Kidney (tissue), 13 donors: ENCODE measurements at regions not wholly inside any gene's neighbourhood (a gene's known extent, or its start where the extent isn't known, plus 50 kb on each side); places are given as distances from the start of the nearest gene placed in this dataset.

ENCODE experiments used
- DNase-seq, 5 donors: peaks; one replicate each; pipeline ENCODE4 v3.0.0-alpha.2; 2013 to 2020
- FAIRE-seq: peaks from 2 replicates; lab custom pipeline; 2012; peaks lifted over from hg19 to GRCh38; lab: Jason Lieb, UNC
- H3K27ac ChIP-seq, 2 donors: one replicate each; pipeline ENCODE4 v1.7.0; 2013; ENCODE audit warnings: low read depth in 2 of 2, low read length in 2 of 2, inconsistent platforms in 1 of 2
- H3K27me3 ChIP-seq: one replicate; pipeline ENCODE4 v1.7.1; 2013; ENCODE audit warnings: low read length, inconsistent platforms; ENCODE audit not compliant: control insufficient read depth, insufficient read depth
- H3K36me3 ChIP-seq, 3 donors: one replicate each; pipeline versions ENCODE4 v1.7.0 to v1.7.1; 2013; ENCODE audit warnings: low read length in 3 of 3, control low read depth in 1 of 3, inconsistent platforms in 1 of 3; ENCODE audit not compliant: insufficient read depth in 3 of 3, control insufficient read depth in 2 of 3
- H3K4me1 ChIP-seq, 3 donors: one replicate each; pipeline versions ENCODE4 v1.7.0 to v1.7.1; 2013; ENCODE audit warnings: low read length in 3 of 3, inconsistent platforms in 1 of 3, low read depth in 1 of 3; ENCODE audit not compliant: control insufficient read depth in 2 of 3, insufficient read depth in 2 of 3
- H3K4me3 ChIP-seq, 3 donors: one replicate each; pipeline versions ENCODE4 v1.7.0 to v1.8.1; 2013; ENCODE audit warnings: low read length in 3 of 3, control low read depth in 1 of 3, inconsistent platforms in 1 of 3
- H3K9ac ChIP-seq, 3 donors: one replicate each; pipeline versions ENCODE4 v1.7.0 to v1.7.1; 2013; ENCODE audit warnings: low read length in 3 of 3, control low read depth in 1 of 3, inconsistent platforms in 1 of 3
- H3K9me3 ChIP-seq, 3 donors: one replicate each; pipeline versions ENCODE4 v1.7.0 to v1.7.1; 2013; ENCODE audit warnings: low read length in 3 of 3, control low read depth in 1 of 3, inconsistent platforms in 1 of 3; ENCODE audit not compliant: control insufficient read depth in 2 of 3, insufficient read depth in 1 of 3
- intact Hi-C: fragments of 100-400 bp; cut with DNase I; formaldehyde crosslinking; loops from one replicate; pipeline ENCODE4 v1.11.1; 2022
- TF ChIP-seq, protein P1 (sequence below): IDR thresholded peaks from 3 replicates; pipeline ENCODE4 v1.5.1; 2012; ENCODE audit warnings: mild to moderate bottlenecking, moderate library complexity, borderline replicate concordance; ENCODE audit not compliant: insufficient read depth; ENCODE audit errors: extremely low read depth
- donor health status: control.
- donor health status: control.
- donor health status: control.
- donor health status: control.
- donor health status: control.
- donor health status: DM: yes; HTN: yes; CAD: no.
- donor health status: Normal renal cell carcinoma (clear cell type).

DNA sequence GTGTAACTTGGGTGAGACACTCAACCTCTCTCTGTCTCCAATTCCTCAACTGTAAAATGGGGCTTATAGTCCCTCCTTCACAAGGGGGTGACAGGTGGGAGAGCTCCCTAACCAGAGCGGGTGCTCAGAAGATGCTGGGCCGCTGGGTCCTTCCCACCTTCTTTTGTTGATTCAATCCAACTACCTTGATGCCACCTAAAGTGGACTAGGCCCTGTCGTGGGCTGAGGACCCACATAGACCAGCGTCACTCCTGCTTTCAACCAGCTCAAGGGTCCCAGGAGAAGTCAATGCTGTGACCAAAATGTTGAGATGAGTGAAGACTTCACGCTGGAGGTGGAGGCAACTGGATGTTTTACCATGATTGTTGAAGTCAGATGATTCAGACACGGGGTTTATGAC, 72.7 kb upstream of the WNT11 start:
- H3K4me3 ChIP-seq = no peak overlapping the region
- peaks cover 0 to 11% (median 0%) of the 10 kb centered on the region in 3 donors for H3K9me3 ChIP-seq
- H3K9ac ChIP-seq = no peak overlapping the region
- intact Hi-C loops = no loop called here
- FAIRE-seq = no peak
- no peaks in the 10 kb centered on the region for H3K27me3 ChIP-seq
- H3K4me1 ChIP-seq = no peaks in the 10 kb centered on the region
- H3K27ac ChIP-seq = no peak overlapping the region
- no peak for DNase-seq
- TF ChIP-seq, protein P1, sequence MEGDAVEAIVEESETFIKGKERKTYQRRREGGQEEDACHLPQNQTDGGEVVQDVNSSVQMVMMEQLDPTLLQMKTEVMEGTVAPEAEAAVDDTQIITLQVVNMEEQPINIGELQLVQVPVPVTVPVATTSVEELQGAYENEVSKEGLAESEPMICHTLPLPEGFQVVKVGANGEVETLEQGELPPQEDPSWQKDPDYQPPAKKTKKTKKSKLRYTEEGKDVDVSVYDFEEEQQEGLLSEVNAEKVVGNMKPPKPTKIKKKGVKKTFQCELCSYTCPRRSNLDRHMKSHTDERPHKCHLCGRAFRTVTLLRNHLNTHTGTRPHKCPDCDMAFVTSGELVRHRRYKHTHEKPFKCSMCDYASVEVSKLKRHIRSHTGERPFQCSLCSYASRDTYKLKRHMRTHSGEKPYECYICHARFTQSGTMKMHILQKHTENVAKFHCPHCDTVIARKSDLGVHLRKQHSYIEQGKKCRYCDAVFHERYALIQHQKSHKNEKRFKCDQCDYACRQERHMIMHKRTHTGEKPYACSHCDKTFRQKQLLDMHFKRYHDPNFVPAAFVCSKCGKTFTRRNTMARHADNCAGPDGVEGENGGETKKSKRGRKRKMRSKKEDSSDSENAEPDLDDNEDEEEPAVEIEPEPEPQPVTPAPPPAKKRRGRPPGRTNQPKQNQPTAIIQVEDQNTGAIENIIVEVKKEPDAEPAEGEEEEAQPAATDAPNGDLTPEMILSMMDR = no peak
- no peaks in the 10 kb centered on the region for H3K36me3 ChIP-seq

DNA sequence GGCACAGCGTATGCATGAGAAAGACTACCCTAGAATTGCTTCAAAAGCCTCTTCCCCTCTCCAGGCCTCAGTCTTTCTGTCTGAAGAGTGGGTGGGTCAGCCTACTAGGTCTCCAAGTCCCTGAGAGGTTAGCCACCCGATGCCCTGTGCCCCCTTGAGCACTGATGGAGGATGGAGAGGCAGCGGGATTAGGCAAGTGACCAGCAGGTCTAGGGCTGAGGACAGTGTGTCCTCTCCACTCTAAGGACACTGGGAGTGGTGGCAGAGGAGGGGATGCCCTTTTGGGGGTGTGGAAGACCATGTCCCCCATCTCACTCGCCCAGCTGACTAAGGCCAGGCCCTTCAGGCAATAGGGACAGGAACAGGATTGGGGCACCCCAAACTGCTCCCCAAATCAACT, 72.2 kb upstream of the WNT11 start:
- no peaks in the 10 kb centered on the region for H3K4me1 ChIP-seq
- FAIRE-seq (no peak), DNase-seq (no peak)
- H3K27ac ChIP-seq = no peak overlapping the region
- no peaks in the 10 kb centered on the region for H3K27me3 ChIP-seq
- H3K9ac ChIP-seq = no peak overlapping the region
- peaks cover 0 to 14% (median 0%) of the 10 kb centered on the region in 3 donors for H3K9me3 ChIP-seq
- intact Hi-C loops = no loop called here
- no peaks in the 10 kb centered on the region for H3K36me3 ChIP-seq
- TF ChIP-seq, protein P1 = no peak
- H3K4me3 ChIP-seq = no peak overlapping the region

DNA sequence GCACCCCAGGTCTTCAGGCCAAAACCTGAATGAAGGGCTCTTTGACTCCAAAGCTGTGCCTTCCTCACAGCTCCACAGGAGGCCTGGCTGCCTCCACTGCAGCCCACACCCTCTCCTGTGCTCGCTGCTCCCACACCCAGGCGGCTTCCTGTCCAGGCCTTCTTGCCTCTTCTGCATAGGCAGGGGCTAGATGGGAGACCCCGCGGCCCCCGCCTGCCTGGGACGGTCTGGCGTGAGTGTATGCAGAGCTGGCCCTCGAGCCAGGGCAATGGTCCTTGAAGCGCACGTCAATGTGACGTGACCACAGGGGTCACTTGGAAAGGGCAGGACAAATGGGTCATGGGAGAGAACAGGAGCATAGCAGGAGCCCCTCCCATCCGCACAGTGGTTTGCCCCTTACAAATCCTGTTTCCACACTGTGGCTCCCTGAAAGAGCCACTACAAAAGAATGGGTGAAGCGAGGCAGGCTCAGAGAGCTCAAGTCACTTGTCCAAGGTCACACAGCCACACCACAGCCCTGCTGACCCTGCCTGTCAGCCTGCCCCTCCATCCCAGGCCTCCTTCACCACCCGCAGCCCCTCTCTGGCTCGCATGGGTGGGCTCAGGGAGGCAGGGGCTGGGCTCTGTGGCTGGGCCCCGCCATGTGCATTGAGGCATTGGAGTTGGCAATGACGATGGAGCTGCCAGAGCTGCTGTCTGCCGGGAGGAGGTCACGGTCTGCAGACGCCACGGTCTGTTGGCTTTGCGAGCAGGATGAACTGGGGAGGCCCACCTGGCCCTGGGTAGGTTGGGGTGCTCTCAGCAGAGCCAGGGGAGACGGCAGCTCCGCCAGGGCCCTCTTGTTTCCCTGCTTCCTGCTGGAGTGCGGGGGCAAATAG, 71.2 kb upstream of the WNT11 start:
- Histone ChIP-seq H3K9me3 (peaks cover 0 to 14% (median 0%) of the 10 kb centered on the region in 3 donors), H3K4me1 (no peaks in the 10 kb centered on the region), H3K27me3 (no peaks in the 10 kb centered on the region), H3K9ac (no peak overlapping the region), H3K27ac (no peak overlapping the region), H3K36me3 (no peaks in the 10 kb centered on the region), H3K4me3 (no peak overlapping the region)
- FAIRE-seq (no peak), DNase-seq (peak in 4 of 5 donors; percentile 59 to 69 (median 62))
- TF ChIP-seq, protein P1 = no peak
- intact Hi-C loops = no loop called here

DNA sequence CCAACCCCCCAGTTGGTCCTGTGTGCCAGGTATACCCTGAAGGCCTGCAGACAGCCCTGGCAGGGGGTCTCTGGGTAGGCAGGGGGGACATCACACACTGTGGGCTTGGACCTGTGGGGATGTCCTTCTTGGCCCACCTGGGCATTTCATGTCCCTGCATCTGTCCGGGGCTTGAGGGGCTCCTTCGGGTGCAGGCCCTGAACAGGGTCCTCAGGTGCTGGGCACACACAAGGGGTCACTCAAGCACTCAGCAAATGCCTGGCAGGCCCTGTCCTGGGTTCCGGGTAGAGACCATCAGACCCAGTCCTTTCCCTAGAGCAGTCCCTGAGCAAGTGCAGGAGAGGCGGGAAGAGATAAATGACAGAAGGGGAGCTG, 70.5 kb upstream of the WNT11 start:
- Histone ChIP-seq H3K36me3 (no peaks in the 10 kb centered on the region), H3K4me3 (no peak overlapping the region), H3K4me1 (no peaks in the 10 kb centered on the region), H3K27ac (no peak overlapping the region), H3K27me3 (no peaks in the 10 kb centered on the region), H3K9me3 (peaks cover 0 to 14% (median 0%) of the 10 kb centered on the region in 3 donors), H3K9ac (no peak overlapping the region)
- intact Hi-C loops = no loop called here
- no peak for FAIRE-seq
- DNase-seq = no peak
- TF ChIP-seq, protein P1 = no peak
